ENCODE measurements at regions not wholly inside any gene's neighbourhood (a gene's known extent, or its start where the extent isn't known, plus 50 kb on each side); places are given as distances from the start of the nearest gene placed in this dataset.

DNA sequence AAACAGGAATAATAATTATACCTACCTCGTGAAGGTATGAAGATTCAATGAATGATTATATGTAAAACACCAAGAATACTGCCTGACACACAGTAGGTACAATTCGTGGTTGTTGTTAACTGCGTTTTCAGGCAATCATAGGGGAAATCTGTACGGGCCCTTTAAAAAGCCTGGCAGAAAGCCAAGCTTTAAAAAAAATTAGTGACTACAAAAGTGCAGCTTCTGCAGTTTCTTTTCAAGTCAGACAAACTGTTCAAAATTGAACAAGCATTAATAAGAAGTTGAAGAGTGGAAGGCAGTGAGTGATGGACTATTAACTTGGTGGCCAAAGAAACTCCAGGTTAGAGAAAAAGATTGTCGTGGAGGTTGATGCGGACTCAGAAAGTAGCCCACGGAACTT lies 85.9 kb upstream of the TRIO start:
- TF ChIP-seq CTCF (IDR thresholded peaks at IDR 0.05 in 2 of 3, conservative IDR thresholded peaks at IDR 0.05 in 1 of 3; ENCODE audit: control insufficient read depth in 2 of 3, extremely low read depth in 1 of 3, insufficient read depth in 1 of 3, low read depth in 3 of 3, low read length in 3 of 3) (no peak), EP300 (IDR thresholded peaks at IDR 0.05; ENCODE audit: borderline replicate concordance in 1 of 2, control insufficient read depth in 1 of 2, low read depth in 2 of 2, low read length in 2 of 2) (no peak), RFX5 (IDR thresholded peaks at IDR 0.05; ENCODE audit: low read depth, low read length) (no peak), RAD21 (IDR thresholded peaks at IDR 0.05; ENCODE audit: insufficient read depth, low read depth, low read length) (no peak), CHD2 (IDR thresholded peaks at IDR 0.05; ENCODE audit: borderline replicate concordance, low read depth, low read length) (no peak), SMARCA5 (IDR thresholded peaks at IDR 0.05) (no peak), POLR2A (IDR thresholded peaks at IDR 0.05; ENCODE audit: low read depth, low read length) (no peak), JUND (IDR thresholded peaks at IDR 0.05; ENCODE audit: low read depth, low read length) (no peak), EGR1 (IDR thresholded peaks at IDR 0.05; ENCODE audit: borderline replicate concordance in 1 of 2, low read depth in 2 of 2, low read length in 2 of 2) (no peak), POLR2AphosphoS5 (IDR thresholded peaks at IDR 0.05; ENCODE audit: low read length) (no peak), HDAC2 (IDR thresholded peaks at IDR 0.05) (no peak), NRF1 (conservative IDR thresholded peaks at IDR 0.05; ENCODE audit: low read depth, low read length) (no peak)
